Upper lobe of left lung (tissue), 4 donors: ENCODE measurements at regions not wholly inside any gene's neighbourhood (a gene's known extent, or its start where the extent isn't known, plus 50 kb on each side); places are given as distances from the start of the nearest gene placed in this dataset.

Source experiments
- POLR2A ChIP-seq, 4 donors: fragments of 450-650 bp; IDR thresholded peaks; one replicate each; pipeline ENCODE4 v1.5.1; 2016 to 2017; ENCODE audit warnings: antibody characterized with exemption in 4 of 4, mild to moderate bottlenecking in 2 of 4
- TF ChIP-seq, protein P1 (sequence below), 6 experiments: fragments of 450-650 bp in 4 of 6; fragments of 200-600 bp in 2 of 6; sonication (generic) in 2 of 6; IDR thresholded peaks; one replicate each; pipeline ENCODE4 v1.5.1; 2016 to 2019; ENCODE audit warnings: antibody characterized with exemption in 6 of 6

DNA sequence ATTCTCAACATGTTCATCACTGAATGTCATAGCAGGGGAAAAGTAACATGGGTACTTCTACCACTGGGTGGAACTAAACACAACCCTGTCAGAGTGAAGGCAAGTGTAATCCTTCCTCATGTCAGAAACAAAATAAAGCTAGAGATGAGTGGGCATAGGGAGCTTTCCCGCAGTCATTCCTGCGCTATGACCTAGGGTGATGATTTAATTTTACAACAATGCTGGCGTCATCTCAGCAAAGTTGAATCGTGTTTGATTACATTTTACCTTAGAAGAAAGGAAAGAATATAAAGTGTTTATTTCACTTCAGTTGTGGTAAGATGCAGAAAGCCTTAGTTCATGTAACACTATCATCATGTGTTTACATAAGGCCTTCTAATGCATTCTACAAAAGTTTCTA, 355.6 kb downstream of the METTL15 start:
- TF ChIP-seq, protein P1, sequence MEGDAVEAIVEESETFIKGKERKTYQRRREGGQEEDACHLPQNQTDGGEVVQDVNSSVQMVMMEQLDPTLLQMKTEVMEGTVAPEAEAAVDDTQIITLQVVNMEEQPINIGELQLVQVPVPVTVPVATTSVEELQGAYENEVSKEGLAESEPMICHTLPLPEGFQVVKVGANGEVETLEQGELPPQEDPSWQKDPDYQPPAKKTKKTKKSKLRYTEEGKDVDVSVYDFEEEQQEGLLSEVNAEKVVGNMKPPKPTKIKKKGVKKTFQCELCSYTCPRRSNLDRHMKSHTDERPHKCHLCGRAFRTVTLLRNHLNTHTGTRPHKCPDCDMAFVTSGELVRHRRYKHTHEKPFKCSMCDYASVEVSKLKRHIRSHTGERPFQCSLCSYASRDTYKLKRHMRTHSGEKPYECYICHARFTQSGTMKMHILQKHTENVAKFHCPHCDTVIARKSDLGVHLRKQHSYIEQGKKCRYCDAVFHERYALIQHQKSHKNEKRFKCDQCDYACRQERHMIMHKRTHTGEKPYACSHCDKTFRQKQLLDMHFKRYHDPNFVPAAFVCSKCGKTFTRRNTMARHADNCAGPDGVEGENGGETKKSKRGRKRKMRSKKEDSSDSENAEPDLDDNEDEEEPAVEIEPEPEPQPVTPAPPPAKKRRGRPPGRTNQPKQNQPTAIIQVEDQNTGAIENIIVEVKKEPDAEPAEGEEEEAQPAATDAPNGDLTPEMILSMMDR (IDR thresholded peaks at IDR 0.05): no peak
- TF ChIP-seq POLR2A (IDR thresholded peaks at IDR 0.05): no peak
